DND-41 (cell line): ENCODE measurements at regions not wholly inside any gene's neighbourhood (a gene's known extent, or its start where the extent isn't known, plus 50 kb on each side); places are given as distances from the start of the nearest gene placed in this dataset.
"Not testable (repeated sequence)": the region's sequence is repeated elsewhere in the genome, so short reads cannot be mapped to it uniquely, and the experiment has no call there.

Source experiments
- ATAC-seq: fragments of 200-7000 bp; cut with Tn5 transposase; 3 replicates; pipeline ENCODE4 v1.9.1; 2021; ENCODE audit warnings: low read depth; ENCODE audit not compliant: insufficient read depth
- DNase-seq: peaks from one replicate; pipeline ENCODE4 v3.0.0-alpha.2; 2020
- H2AFZ ChIP-seq: 2 replicates; pipeline ENCODE4 v1.6.0; 2012; ENCODE audit warnings: low read depth, low read length
- H3K27ac ChIP-seq: 2 replicates; pipeline ENCODE4 v1.5.1; 2012; ENCODE audit warnings: low read length, inconsistent platforms
- H3K27me3 ChIP-seq: fragments of 200-600 bp; sonication (generic); 2 replicates; pipeline ENCODE4 v1.6.0; 2012; ENCODE audit warnings: low read length, mild to moderate bottlenecking, inconsistent platforms; ENCODE audit not compliant: insufficient read depth, poor library complexity
- H3K36me3 ChIP-seq: 2 replicates; pipeline ENCODE4 v1.5.1; 2012; ENCODE audit warnings: low read length, inconsistent platforms; ENCODE audit not compliant: insufficient read depth
- H3K4me1 ChIP-seq: 2 replicates; pipeline ENCODE4 v1.5.1; 2012; ENCODE audit warnings: mild to moderate bottlenecking, low read length; ENCODE audit not compliant: insufficient read depth
- H3K4me2 ChIP-seq: 2 replicates; pipeline ENCODE4 v1.6.0; 2012; ENCODE audit warnings: mild to moderate bottlenecking, moderate library complexity, low read length, inconsistent platforms; ENCODE audit not compliant: insufficient read depth
- H3K4me3 ChIP-seq, 2 experiments: fragments of 200-600 bp in 1 of 2; shearing (Covaris generic) in 1 of 2; 2 replicates each; pipeline ENCODE4 v1.5.1; 2012 to 2016; ENCODE audit warnings: inconsistent platforms in 2 of 2, low read length in 2 of 2, mild to moderate bottlenecking in 2 of 2, low read depth in 1 of 2, moderate library complexity in 1 of 2
- H3K79me2 ChIP-seq: 2 replicates; pipeline ENCODE4 v1.6.0; 2012; ENCODE audit warnings: low read length, inconsistent platforms; ENCODE audit not compliant: insufficient read depth
- H3K9ac ChIP-seq: 2 replicates; pipeline ENCODE4 v1.6.0; 2012; ENCODE audit warnings: low read depth, mild to moderate bottlenecking, inconsistent platforms, low read length, moderate library complexity
- H3K9me3 ChIP-seq: 2 replicates; pipeline ENCODE4 v1.5.1; 2012; ENCODE audit warnings: low read length, moderate library complexity, mild to moderate bottlenecking, inconsistent platforms; ENCODE audit not compliant: insufficient read depth, severe bottlenecking
- H4K20me1 ChIP-seq: 2 replicates; pipeline ENCODE4 v1.6.0; 2012; ENCODE audit warnings: low read length; ENCODE audit not compliant: insufficient read depth
- EZH2 ChIP-seq: IDR thresholded peaks from 3 replicates; pipeline ENCODE4 v1.6.1; 2012; ENCODE audit warnings: borderline replicate concordance, low read depth, mild to moderate bottlenecking, moderate library complexity, low read length, inconsistent platforms; ENCODE audit not compliant: severe bottlenecking
- TF ChIP-seq, protein P1 (sequence below): IDR thresholded peaks from 2 replicates; pipeline ENCODE4 v1.5.1; 2012; ENCODE audit warnings: borderline replicate concordance, low read length, moderate library complexity, mild to moderate bottlenecking; ENCODE audit not compliant: poor library complexity, severe bottlenecking; ENCODE audit errors: extremely low read depth

DNA sequence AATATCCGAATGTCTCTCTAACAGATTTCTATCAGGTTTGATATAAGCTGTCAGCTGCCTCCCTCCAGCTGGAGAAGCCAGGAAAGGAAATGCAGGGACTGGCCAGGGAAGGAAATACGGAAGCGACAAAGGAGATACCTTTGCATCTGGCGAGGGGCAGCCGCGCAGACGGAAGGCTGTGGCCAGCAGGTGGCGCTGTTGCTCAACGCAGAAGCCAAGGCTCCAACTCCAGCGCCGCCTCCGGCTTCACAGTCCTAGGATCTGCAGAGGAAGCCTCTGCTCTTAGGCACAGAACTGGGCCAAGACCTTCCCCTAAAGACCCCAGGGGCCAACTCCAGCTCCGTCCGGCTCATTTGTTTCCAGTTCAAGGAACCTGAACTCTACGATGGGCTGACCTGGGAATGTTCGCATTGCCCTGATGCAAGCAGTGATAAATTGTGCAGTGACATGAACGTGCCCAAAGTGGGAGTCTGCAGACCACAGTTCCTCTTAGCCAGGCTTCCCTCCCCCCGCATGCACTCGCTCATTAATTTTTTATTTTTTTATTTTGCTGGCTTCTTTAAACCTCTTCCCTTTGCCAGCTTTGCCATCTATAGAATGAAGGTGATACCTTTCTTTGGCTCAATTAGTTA lies 97.3 kb upstream of the LYZL2 start:
- not testable (repeated sequence) for H3K9me3 ChIP-seq, H3K4me3 ChIP-seq, H3K4me1 ChIP-seq, H4K20me1 ChIP-seq, H3K27me3 ChIP-seq, H3K79me2 ChIP-seq, H3K4me2 ChIP-seq, H3K36me3 ChIP-seq, H3K27ac ChIP-seq, H3K9ac ChIP-seq
- 0 out of 2 replicates have a peak overlapping the region, but pooled peaks have one; percentile 51 for H2AFZ ChIP-seq
- TF ChIP-seq, protein P1, sequence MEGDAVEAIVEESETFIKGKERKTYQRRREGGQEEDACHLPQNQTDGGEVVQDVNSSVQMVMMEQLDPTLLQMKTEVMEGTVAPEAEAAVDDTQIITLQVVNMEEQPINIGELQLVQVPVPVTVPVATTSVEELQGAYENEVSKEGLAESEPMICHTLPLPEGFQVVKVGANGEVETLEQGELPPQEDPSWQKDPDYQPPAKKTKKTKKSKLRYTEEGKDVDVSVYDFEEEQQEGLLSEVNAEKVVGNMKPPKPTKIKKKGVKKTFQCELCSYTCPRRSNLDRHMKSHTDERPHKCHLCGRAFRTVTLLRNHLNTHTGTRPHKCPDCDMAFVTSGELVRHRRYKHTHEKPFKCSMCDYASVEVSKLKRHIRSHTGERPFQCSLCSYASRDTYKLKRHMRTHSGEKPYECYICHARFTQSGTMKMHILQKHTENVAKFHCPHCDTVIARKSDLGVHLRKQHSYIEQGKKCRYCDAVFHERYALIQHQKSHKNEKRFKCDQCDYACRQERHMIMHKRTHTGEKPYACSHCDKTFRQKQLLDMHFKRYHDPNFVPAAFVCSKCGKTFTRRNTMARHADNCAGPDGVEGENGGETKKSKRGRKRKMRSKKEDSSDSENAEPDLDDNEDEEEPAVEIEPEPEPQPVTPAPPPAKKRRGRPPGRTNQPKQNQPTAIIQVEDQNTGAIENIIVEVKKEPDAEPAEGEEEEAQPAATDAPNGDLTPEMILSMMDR: peak; percentile 72
- ATAC-seq: peak; percentile 99
- peak; percentile 82 for DNase-seq

DNA sequence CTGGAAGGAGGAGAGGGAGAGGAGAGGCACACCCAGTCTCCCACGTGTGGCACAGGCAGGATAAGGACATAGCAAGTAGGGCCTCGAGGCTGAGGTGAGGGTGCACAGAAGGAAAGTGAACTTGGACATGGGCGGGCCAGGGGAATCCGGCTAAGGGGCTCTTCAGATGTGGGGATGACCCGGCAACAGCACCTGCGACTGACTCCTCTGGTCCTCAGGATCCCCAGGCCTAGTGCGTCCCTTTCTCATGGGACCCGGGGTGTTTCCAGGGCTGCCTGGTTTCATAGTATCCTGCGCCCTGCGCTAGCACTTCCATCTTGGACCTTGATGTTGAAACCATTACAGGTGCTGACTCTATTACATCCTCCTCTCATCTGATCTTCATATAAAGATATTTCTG lies 96.1 kb upstream of the LYZL2 start:
- no peak for ATAC-seq
- no peak for TF ChIP-seq EZH2
- TF ChIP-seq, protein P1: no peak
- Histone ChIP-seq H3K4me3 (no peak overlapping the region), H3K27me3 (no peaks in the 10 kb centered on the region), H3K4me1 (peaks cover 6% of the 10 kb centered on the region), H2AFZ (no peak overlapping the region), H3K4me2 (no peak overlapping the region), H3K36me3 (no peaks in the 10 kb centered on the region), H3K27ac (no peak overlapping the region), H3K79me2 (no peaks in the 10 kb centered on the region), H3K9ac (no peak overlapping the region), H3K9me3 (no peaks in the 10 kb centered on the region), H4K20me1 (no peaks in the 10 kb centered on the region)
- no peak for DNase-seq

DNA sequence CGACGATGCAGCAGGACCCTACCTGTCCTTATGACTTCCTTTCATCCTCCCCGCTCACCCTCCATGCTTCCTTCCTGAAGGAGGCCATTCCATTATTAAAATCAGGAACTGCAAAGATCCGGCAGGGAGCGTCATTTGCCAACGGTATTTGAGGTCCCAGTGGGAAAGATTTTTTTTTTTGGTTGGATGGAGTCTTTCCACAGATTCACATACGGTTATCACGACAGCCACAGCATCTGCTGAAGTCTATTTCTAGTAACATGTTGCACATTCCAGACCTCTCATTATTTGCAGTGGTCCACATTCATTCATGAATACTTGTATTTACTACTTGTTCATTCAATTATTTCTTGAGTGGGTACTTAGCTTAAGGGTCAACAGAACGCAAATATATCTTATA lies 94.7 kb upstream of the LYZL2 start:
- no peak for ATAC-seq
- no peak overlapping the region for H3K27ac ChIP-seq

More for the DNA sequence above, 94.7 kb upstream of the LYZL2 start:
- TF ChIP-seq, protein P1: no peak
- TF ChIP-seq EZH2: no peak
- Histone ChIP-seq H3K79me2 (no peaks in the 10 kb centered on the region), H3K9ac (no peak overlapping the region), H3K4me2 (no peak overlapping the region), H3K4me3 (no peak overlapping the region), H3K9me3 (no peaks in the 10 kb centered on the region), H2AFZ (no peak overlapping the region), H4K20me1 (no peaks in the 10 kb centered on the region), H3K36me3 (no peaks in the 10 kb centered on the region), H3K4me1 (peaks cover 6% of the 10 kb centered on the region), H3K27me3 (no peaks in the 10 kb centered on the region)
- DNase-seq: no peak
